DND-41 (cell line): ENCODE measurements at regions not wholly inside any gene's neighbourhood (a gene's known extent, or its start where the extent isn't known, plus 50 kb on each side); places are given as distances from the start of the nearest gene placed in this dataset.

Experiments used
- CTCF ChIP-seq: IDR thresholded peaks from 2 replicates; pipeline ENCODE4 v1.5.1; 2012; ENCODE audit warnings: borderline replicate concordance, low read length, moderate library complexity, mild to moderate bottlenecking; ENCODE audit not compliant: poor library complexity, severe bottlenecking; ENCODE audit errors: extremely low read depth
- EZH2 ChIP-seq: IDR thresholded peaks from 3 replicates; pipeline ENCODE4 v1.6.1; 2012; ENCODE audit warnings: borderline replicate concordance, low read depth, mild to moderate bottlenecking, moderate library complexity, low read length, inconsistent platforms; ENCODE audit not compliant: severe bottlenecking

DNA sequence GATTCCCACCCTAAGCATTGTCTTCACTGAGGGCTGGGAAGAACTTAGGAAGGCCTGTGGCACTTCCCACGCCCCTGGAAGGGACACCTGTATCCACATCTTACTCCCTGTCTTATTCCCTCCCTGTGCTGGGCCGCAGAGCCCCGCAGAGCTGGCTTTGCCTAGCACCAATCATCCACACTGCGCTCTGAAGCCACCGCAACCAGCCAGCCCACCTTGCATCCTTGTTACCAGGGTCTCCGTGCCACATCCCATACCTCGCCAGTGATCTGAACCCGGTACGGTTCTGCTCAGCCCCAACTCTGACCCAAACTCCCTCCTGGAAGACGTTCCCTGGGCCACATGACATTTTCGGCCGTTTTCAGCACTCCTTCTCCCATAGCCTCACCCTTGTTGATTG, 101.4 kb upstream of the PITRM1 start:
- TF ChIP-seq CTCF (no peak), EZH2 (no peak)
